ENCODE measurements at regions not wholly inside any gene's neighbourhood (a gene's known extent, or its start where the extent isn't known, plus 50 kb on each side); places are given as distances from the start of the nearest gene placed in this dataset.
A peak's percentile ranks its signal among the peaks of the same experiment; 100 is the strongest.

DNA sequence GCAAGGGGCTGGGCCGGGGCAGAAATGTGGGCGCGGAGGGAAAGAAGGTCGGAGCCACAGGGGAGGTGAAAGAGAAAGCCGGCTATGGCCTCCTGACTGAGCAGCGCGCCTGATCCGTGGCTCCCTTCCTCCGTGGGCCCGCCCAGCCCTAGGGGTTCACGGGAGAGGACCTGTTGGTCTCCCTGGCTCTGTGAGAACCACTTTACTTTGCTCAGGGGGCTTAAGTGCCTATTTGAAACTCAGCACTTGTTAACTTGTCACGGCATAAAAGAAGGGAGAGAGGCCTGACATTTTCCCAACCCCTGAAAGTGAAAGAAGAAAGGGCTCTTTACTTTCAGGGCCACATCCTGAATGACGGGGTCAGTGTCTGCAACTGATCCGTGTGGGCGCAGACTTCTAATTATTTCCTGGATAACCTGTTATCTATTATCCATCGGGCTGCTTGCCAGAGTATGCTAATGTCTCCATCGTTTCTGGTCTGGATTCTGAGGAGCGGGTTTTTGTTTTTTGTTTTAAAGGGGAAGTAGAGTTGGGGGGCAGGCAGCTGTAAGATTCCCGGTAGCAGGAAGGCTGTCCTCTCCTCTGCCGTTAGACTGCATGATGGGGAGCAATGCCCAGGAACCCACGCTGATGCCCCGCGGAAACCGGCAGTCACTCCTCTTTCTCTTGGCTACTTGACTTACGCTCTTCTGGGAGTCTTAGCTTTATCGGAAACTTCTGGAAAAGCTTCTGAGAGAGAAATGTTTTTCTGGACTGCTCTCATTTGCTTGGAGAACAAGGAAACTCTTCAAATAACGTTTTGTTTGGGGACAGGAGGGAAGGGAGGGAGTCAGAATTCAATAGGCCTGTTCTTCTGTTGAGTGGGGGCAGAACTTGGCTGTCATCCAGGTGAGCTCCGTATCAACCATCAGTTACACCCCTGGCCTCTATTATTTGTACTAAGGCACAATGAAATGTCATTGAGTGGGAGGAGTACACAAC lies 127.7 kb upstream of the MAX start (continued):
- no peak for TF ChIP-seq SRSF9 (IDR thresholded peaks at IDR 0.05; ENCODE audit: borderline replicate concordance, insufficient read depth, low read depth, low read length, poor library complexity, severe bottlenecking)
- TF ChIP-seq ZNF558 (CRISPR knock-in tag; IDR thresholded peaks at IDR 0.05; ENCODE audit: borderline replicate concordance) = no peak
- no peak for TF ChIP-seq SKI (IDR thresholded peaks at IDR 0.05; ENCODE audit: partially characterized antibody)
- no peak for TF ChIP-seq ZNF180 (CRISPR knock-in tag; IDR thresholded peaks at IDR 0.05; ENCODE audit: borderline replicate concordance, low read depth)
- TF ChIP-seq, protein P1, sequence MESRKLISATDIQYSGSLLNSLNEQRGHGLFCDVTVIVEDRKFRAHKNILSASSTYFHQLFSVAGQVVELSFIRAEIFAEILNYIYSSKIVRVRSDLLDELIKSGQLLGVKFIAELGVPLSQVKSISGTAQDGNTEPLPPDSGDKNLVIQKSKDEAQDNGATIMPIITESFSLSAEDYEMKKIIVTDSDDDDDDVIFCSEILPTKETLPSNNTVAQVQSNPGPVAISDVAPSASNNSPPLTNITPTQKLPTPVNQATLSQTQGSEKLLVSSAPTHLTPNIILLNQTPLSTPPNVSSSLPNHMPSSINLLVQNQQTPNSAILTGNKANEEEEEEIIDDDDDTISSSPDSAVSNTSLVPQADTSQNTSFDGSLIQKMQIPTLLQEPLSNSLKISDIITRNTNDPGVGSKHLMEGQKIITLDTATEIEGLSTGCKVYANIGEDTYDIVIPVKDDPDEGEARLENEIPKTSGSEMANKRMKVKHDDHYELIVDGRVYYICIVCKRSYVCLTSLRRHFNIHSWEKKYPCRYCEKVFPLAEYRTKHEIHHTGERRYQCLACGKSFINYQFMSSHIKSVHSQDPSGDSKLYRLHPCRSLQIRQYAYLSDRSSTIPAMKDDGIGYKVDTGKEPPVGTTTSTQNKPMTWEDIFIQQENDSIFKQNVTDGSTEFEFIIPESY (CRISPR knock-in tag; IDR thresholded peaks at IDR 0.05) = no peak
- TF ChIP-seq, protein P2, sequence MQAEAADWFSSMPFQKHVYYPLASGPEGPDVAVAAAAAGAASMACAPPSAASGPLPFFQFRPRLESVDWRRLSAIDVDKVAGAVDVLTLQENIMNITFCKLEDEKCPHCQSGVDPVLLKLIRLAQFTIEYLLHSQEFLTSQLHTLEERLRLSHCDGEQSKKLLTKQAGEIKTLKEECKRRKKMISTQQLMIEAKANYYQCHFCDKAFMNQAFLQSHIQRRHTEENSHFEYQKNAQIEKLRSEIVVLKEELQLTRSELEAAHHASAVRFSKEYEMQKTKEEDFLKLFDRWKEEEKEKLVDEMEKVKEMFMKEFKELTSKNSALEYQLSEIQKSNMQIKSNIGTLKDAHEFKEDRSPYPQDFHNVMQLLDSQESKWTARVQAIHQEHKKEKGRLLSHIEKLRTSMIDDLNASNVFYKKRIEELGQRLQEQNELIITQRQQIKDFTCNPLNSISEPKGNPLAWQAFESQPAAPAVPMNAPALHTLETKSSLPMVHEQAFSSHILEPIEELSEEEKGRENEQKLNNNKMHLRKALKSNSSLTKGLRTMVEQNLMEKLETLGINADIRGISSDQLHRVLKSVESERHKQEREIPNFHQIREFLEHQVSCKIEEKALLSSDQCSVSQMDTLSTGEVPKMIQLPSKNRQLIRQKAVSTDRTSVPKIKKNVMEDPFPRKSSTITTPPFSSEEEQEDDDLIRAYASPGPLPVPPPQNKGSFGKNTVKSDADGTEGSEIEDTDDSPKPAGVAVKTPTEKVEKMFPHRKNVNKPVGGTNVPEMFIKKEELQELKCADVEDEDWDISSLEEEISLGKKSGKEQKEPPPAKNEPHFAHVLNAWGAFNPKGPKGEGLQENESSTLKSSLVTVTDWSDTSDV (CRISPR knock-in tag; IDR thresholded peaks at IDR 0.05) = no peak
- no peak for TF ChIP-seq KDM4B (CRISPR knock-in tag; IDR thresholded peaks at IDR 0.05)
- TF ChIP-seq, protein P3, sequence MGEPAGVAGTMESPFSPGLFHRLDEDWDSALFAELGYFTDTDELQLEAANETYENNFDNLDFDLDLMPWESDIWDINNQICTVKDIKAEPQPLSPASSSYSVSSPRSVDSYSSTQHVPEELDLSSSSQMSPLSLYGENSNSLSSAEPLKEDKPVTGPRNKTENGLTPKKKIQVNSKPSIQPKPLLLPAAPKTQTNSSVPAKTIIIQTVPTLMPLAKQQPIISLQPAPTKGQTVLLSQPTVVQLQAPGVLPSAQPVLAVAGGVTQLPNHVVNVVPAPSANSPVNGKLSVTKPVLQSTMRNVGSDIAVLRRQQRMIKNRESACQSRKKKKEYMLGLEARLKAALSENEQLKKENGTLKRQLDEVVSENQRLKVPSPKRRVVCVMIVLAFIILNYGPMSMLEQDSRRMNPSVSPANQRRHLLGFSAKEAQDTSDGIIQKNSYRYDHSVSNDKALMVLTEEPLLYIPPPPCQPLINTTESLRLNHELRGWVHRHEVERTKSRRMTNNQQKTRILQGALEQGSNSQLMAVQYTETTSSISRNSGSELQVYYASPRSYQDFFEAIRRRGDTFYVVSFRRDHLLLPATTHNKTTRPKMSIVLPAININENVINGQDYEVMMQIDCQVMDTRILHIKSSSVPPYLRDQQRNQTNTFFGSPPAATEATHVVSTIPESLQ (CRISPR knock-in tag; conservative IDR thresholded peaks at IDR 0.05) = no peak
- no peak for TF ChIP-seq KLF12 (CRISPR knock-in tag; IDR thresholded peaks at IDR 0.05; ENCODE audit: borderline replicate concordance)
- TF ChIP-seq YEATS2 (CRISPR knock-in tag; IDR thresholded peaks at IDR 0.05; ENCODE audit: borderline replicate concordance) = no peak
- TF ChIP-seq MAZ (IDR thresholded peaks at IDR 0.05; ENCODE audit: borderline replicate concordance, low read depth, low read length) = no peak
- no peak for TF ChIP-seq MAZ (CRISPR knock-in tag; IDR thresholded peaks at IDR 0.05; ENCODE audit: low read depth)
- TF ChIP-seq CEBPG (CRISPR knock-in tag; IDR thresholded peaks at IDR 0.05) = no peak; the same call in 1 of the 2 replicates
- no peak for TF ChIP-seq ZNF121 (CRISPR knock-in tag; IDR thresholded peaks at IDR 0.05)
- TF ChIP-seq ZSCAN20 (CRISPR knock-in tag; IDR thresholded peaks at IDR 0.05; ENCODE audit: borderline replicate concordance) = no peak
- TF ChIP-seq SAFB2 (CRISPR knock-in tag; IDR thresholded peaks at IDR 0.05; ENCODE audit: borderline replicate concordance, low read depth) = no peak
- no peak for TF ChIP-seq SMARCE1 (IDR thresholded peaks at IDR 0.05; ENCODE audit: borderline replicate concordance)
- no peak for TF ChIP-seq ELF1 (CRISPR knock-in tag; IDR thresholded peaks at IDR 0.05)
- TF ChIP-seq ELF4 (CRISPR knock-in tag; IDR thresholded peaks at IDR 0.05; ENCODE audit: borderline replicate concordance) = peak; percentile 38; the same call in 1 of the 2 replicates
- peak; percentile 79 for TF ChIP-seq POLR2G (IDR thresholded peaks at IDR 0.05; ENCODE audit: low read depth, low read length)
- TF ChIP-seq ZNF260 (CRISPR knock-in tag; IDR thresholded peaks at IDR 0.05; ENCODE audit: borderline replicate concordance, low read depth) = no peak
- no peak for TF ChIP-seq DPF2 (CRISPR knock-in tag; IDR thresholded peaks at IDR 0.05; ENCODE audit: borderline replicate concordance, low read depth)
